ENCODE measurements at regions not wholly inside any gene's neighbourhood (a gene's known extent, or its start where the extent isn't known, plus 50 kb on each side); places are given as distances from the start of the nearest gene placed in this dataset.

- H3K9me3 ChIP-seq (ENCODE audit: control insufficient read depth in 4 of 4, insufficient read depth in 3 of 4, low read length in 3 of 4) = no peaks in the 10 kb centered on the region
- TF ChIP-seq CTCF (IDR thresholded peaks at IDR 0.05; ENCODE audit: control extremely low read depth, extremely low read depth) = no peak
- no peaks in the 10 kb centered on the region for H3K27me3 ChIP-seq (ENCODE audit: control insufficient read depth in 3 of 3, insufficient read depth in 3 of 3, low read length in 2 of 3)
- DNase-seq (no peak), ATAC-seq (ENCODE audit: insufficient read depth, low FRiP score) (no peak)
- H3K27ac ChIP-seq (ENCODE audit: low read depth in 1 of 2, low read length in 1 of 2) = no peak overlapping the region
- 52 to 73% methylated on average over 7 of the region's 7 CpGs for WGBS, 2 donors
- H3K36me3 ChIP-seq (ENCODE audit: control insufficient read depth in 4 of 4, insufficient read depth in 4 of 4, low read length in 4 of 4) = no peaks in the 10 kb centered on the region
- peaks cover 0 to 20% (median 7%) of the 10 kb centered on the region in 5 donors for H3K4me1 ChIP-seq (ENCODE audit: control insufficient read depth in 5 of 5, insufficient read depth in 5 of 5, low read length in 5 of 5)
- no peak overlapping the region for H3K4me3 ChIP-seq
- no peak overlapping the region for H3K9ac ChIP-seq (ENCODE audit: insufficient read depth in 1 of 2, low read length in 2 of 2)
These were observed 66.5 kb upstream of the TNS3 start for GRCh38 chr7:47648275-47648925.

GRCh38 chr7:47647918-47648250 is 66.0 kb upstream of the TNS3 start:
- ATAC-seq (ENCODE audit: insufficient read depth, low FRiP score) (no peak), DNase-seq (no peak)
- 91 to 96% methylated on average over 2 of the region's 2 CpGs for WGBS, 2 donors
- no peak for TF ChIP-seq CTCF (IDR thresholded peaks at IDR 0.05; ENCODE audit: control extremely low read depth, extremely low read depth)
- Histone ChIP-seq H3K4me1 (ENCODE audit: control insufficient read depth in 5 of 5, insufficient read depth in 5 of 5, low read length in 5 of 5) (peaks cover 0 to 20% (median 7%) of the 10 kb centered on the region in 5 donors), H3K4me3 (no peak overlapping the region), H3K27ac (ENCODE audit: low read depth in 1 of 2, low read length in 1 of 2) (no peak overlapping the region), H3K36me3 (ENCODE audit: control insufficient read depth in 4 of 4, insufficient read depth in 4 of 4, low read length in 4 of 4) (no peaks in the 10 kb centered on the region), H3K27me3 (ENCODE audit: control insufficient read depth in 3 of 3, insufficient read depth in 3 of 3, low read length in 2 of 3) (no peaks in the 10 kb centered on the region), H3K9me3 (ENCODE audit: control insufficient read depth in 4 of 4, insufficient read depth in 3 of 4, low read length in 3 of 4) (no peaks in the 10 kb centered on the region), H3K9ac (ENCODE audit: insufficient read depth in 1 of 2, low read length in 2 of 2) (no peak overlapping the region)

GRCh38 chr7:47647181-47647917 is 65.4 kb upstream of the TNS3 start:
- TF ChIP-seq CTCF (IDR thresholded peaks at IDR 0.05; ENCODE audit: control extremely low read depth, extremely low read depth) = no peak
- peak overlapping the region in 1 of 2 donors; percentile 24 for H3K27ac ChIP-seq (ENCODE audit: low read depth in 1 of 2, low read length in 1 of 2)
- no peak overlapping the region for H3K4me3 ChIP-seq
- no peaks in the 10 kb centered on the region for H3K27me3 ChIP-seq (ENCODE audit: control insufficient read depth in 3 of 3, insufficient read depth in 3 of 3, low read length in 2 of 3)
- H3K4me1 ChIP-seq (ENCODE audit: control insufficient read depth in 5 of 5, insufficient read depth in 5 of 5, low read length in 5 of 5) = peaks cover 0 to 20% (median 7%) of the 10 kb centered on the region in 5 donors
- DNase-seq (peak; percentile 54 to 81 (median 75)), ATAC-seq (ENCODE audit: insufficient read depth, low FRiP score) (no peak)
- H3K9ac ChIP-seq (ENCODE audit: insufficient read depth in 1 of 2, low read length in 2 of 2) = no peak overlapping the region
- 29 to 50% methylated on average over 9 of the region's 9 CpGs for WGBS, 2 donors
- H3K9me3 ChIP-seq (ENCODE audit: control insufficient read depth in 4 of 4, insufficient read depth in 3 of 4, low read length in 3 of 4) = no peaks in the 10 kb centered on the region
- H3K36me3 ChIP-seq (ENCODE audit: control insufficient read depth in 4 of 4, insufficient read depth in 4 of 4, low read length in 4 of 4) = no peaks in the 10 kb centered on the region

Measured in lung (tissue), 11 donors.